Astrocyte of the cerebellum (primary cell): ENCODE measurements at regions not wholly inside any gene's neighbourhood (a gene's known extent, or its start where the extent isn't known, plus 50 kb on each side); places are given as distances from the start of the nearest gene placed in this dataset.

Source experiments
- DNase-seq: peaks from one replicate; pipeline ENCODE4 v3.0.0-alpha.2; 2011; ENCODE audit warnings: low read depth
- H3K4me3 ChIP-seq: 2 replicates; pipeline ENCODE4 v1.5.1; 2011; ENCODE audit warnings: mild to moderate bottlenecking, low read depth, low read length, moderate library complexity
- in situ Hi-C: cut with HindIII; loops from 2 replicates; pipeline ENCODE4 v1.10.0; 2017; ENCODE audit warnings: low sequenced_read_pairs
- TF ChIP-seq, protein P1 (sequence below): IDR thresholded peaks from 2 replicates; pipeline ENCODE4 v1.5.1; 2012; ENCODE audit warnings: low read length, low read depth, moderate library complexity, mild to moderate bottlenecking; ENCODE audit errors: missing control alignments

DNA sequence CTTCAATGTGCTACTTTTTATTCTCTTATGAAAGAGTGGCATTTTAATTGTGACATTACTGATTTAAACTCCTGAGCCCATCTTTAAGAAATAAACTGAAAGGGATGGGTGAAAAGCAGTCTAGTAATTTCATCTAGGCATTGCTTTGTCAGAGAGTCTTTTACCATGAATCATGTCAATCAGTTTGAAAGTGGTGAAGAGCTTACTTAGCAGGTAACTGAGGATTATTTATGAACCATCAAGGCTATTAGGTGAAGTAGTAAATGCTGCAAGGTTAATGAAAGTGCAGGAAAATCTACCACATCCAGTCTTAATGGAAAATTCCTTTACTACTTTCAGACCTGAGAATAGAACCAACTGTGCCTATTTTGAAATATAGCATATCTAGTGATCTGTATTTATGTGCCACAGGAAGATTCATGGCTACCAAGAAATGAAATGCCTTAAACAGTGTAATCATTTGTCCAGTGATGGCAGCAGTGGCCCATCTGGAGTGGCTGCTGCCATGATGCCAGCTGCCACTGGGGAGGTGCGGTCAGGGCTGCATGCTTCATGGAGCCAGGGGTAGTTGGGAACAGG, 368.9 kb downstream of the SLITRK6 start:
- H3K4me3 ChIP-seq: no peak overlapping the region
- in situ Hi-C loops: no loop called here
- no peak for DNase-seq
- TF ChIP-seq, protein P1, sequence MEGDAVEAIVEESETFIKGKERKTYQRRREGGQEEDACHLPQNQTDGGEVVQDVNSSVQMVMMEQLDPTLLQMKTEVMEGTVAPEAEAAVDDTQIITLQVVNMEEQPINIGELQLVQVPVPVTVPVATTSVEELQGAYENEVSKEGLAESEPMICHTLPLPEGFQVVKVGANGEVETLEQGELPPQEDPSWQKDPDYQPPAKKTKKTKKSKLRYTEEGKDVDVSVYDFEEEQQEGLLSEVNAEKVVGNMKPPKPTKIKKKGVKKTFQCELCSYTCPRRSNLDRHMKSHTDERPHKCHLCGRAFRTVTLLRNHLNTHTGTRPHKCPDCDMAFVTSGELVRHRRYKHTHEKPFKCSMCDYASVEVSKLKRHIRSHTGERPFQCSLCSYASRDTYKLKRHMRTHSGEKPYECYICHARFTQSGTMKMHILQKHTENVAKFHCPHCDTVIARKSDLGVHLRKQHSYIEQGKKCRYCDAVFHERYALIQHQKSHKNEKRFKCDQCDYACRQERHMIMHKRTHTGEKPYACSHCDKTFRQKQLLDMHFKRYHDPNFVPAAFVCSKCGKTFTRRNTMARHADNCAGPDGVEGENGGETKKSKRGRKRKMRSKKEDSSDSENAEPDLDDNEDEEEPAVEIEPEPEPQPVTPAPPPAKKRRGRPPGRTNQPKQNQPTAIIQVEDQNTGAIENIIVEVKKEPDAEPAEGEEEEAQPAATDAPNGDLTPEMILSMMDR: no peak

DNA sequence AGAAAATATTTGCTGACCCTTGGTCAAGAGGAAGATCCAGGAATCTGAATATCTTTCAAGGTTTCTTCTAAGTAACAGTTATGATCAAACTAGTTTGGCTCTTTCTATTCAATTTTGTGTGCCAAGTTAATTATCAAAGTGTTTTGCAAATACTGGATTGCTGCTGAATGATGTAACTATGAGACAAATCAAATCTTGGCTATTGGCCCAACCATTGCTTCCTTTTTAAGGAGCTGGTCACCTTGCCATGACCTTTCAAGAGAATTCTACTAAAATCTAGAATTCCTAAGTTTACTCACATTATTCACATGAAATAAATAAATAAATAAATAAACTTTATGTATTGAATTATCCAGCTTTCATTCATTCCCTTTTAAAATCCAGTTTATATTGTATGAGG, 371.8 kb downstream of the SLITRK6 start:
- in situ Hi-C loops: no loop called here
- DNase-seq: no peak
- TF ChIP-seq, protein P1: no peak
- H3K4me3 ChIP-seq: no peak overlapping the region

DNA sequence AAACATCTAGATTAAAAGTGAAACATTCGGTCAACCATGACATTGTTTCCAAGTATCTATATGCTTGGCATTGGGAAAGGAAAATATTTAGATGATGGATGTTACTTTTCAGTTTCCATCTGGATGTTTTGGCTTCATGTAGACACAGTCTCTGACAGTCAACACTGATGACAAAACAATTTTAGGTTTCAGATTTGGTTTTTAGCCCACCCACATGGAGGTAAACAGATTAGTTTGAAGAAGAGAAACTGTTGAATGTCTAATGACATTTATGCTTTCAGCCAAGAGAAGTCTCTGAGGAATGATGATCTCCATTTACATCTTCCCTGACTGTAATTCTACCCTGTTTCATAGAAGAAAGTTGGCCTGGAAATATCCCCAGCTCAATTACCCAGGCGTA, 379.1 kb downstream of the SLITRK6 start:
- TF ChIP-seq, protein P1: no peak
- in situ Hi-C loops: no loop called here
- no peak for DNase-seq
- no peak overlapping the region for H3K4me3 ChIP-seq

DNA sequence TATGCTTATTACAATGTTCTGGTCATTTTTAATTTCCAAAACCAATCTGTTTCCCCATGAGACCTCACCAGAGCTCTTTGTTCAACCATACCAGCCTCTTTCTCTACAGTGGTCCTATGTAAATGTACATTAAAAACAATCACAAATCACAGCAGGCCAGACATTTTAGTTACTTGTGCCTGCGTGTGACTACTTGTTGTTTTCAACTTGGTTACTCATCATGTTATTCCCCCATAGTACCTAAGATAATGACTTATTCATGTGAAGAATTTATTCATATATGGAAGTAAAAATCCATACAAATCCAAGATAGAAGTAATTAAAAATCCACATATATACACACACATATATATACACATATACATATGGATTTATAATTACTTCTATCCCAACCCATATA, 379.6 kb downstream of the SLITRK6 start:
- DNase-seq: no peak
- TF ChIP-seq, protein P1: no peak
- no peak overlapping the region for H3K4me3 ChIP-seq
- in situ Hi-C loops: no loop called here

DNA sequence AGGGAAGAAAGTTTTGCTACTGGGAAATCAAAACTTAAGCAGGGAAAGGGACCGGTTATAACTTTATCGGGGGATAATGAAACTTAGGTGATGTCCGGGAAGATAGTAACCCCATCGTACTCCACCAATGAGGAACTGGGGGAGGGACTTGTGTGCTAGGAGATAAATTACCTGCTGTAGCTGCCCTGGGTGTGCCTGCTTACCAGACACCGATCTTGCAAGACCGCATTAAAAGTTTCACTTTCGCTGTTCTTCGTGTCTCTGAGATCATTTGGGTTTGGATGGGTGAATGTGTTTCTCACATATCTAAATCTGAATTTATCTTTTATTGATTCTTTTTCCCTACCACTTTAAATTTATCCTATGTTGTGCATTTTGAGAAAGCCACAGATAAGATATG, 381.4 kb downstream of the SLITRK6 start:
- no peak for DNase-seq
- H3K4me3 ChIP-seq: no peak overlapping the region
- TF ChIP-seq, protein P1: no peak
- in situ Hi-C loops: no loop called here

DNA sequence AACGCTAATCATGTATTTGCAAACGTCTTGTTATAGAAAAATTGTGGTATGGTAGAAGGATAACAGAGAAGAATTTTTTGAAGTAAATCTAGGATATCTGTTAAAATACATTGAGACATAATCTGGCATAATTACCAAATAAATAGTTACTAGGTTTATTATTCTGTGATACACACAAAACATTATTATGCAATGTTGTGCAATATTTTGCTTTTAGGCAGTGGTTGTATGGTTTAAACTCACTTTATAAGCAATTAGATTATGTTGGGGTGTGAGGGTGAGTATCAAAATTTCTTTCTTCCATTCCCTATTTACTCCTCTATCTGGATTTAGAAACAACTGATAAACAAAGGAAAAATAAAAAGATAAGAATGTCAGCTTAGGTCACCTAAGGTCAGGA, 385.6 kb downstream of the SLITRK6 start:
- no peak for DNase-seq
- in situ Hi-C loops: no loop called here

More for the DNA sequence above, 385.6 kb downstream of the SLITRK6 start:
- TF ChIP-seq, protein P1: no peak
- H3K4me3 ChIP-seq: no peak overlapping the region
